Muscle of leg (tissue), 3 donors: ENCODE measurements at regions not wholly inside any gene's neighbourhood (a gene's known extent, or its start where the extent isn't known, plus 50 kb on each side); places are given as distances from the start of the nearest gene placed in this dataset.
"Not testable (repeated sequence)": the region's sequence is repeated elsewhere in the genome, so short reads cannot be mapped to it uniquely, and the experiment has no call there.

Source experiments
- DNase-seq: peaks from one replicate; pipeline ENCODE4 v3.0.0; 2013
- H3K27ac ChIP-seq: one replicate; pipeline ENCODE4 v1.5.1; 2013; ENCODE audit warnings: mild to moderate bottlenecking, low read length, control low read depth
- H3K27me3 ChIP-seq: one replicate; pipeline ENCODE4 v1.6.1; 2013; ENCODE audit warnings: low read length; ENCODE audit not compliant: control insufficient read depth, insufficient read depth
- H3K36me3 ChIP-seq: one replicate; pipeline ENCODE4 v1.6.1; 2013; ENCODE audit warnings: low read length; ENCODE audit not compliant: control insufficient read depth, insufficient read depth
- H3K4me1 ChIP-seq: one replicate; pipeline ENCODE4 v1.6.1; 2013; ENCODE audit warnings: low read length; ENCODE audit not compliant: control insufficient read depth, insufficient read depth
- H3K4me3 ChIP-seq: one replicate; pipeline ENCODE4 v1.5.1; 2013; ENCODE audit warnings: low read length, control low read depth
- H3K9me3 ChIP-seq: replicated peaks from 2 replicates; pipeline ENCODE4 v1.6.1; 2013; ENCODE audit warnings: low read depth, low read length; ENCODE audit not compliant: control insufficient read depth
- WGBS: methylation state at CpG from one replicate; pipeline ENCODE4 v1.1.5; 2013; ENCODE audit warnings: missing lambda C conversion rate; ENCODE audit not compliant: insufficient coverage; 5-methylcytosine and 5-hydroxymethylcytosine counted together

- Histone ChIP-seq H3K27ac (no peak overlapping the region), H3K4me1 (no peaks in the 10 kb centered on the region), H3K36me3 (no peaks in the 10 kb centered on the region), H3K9me3 (no peaks in the 10 kb centered on the region), H3K27me3 (no peaks in the 10 kb centered on the region), H3K4me3 (no peak overlapping the region)
- peak; percentile 5 for DNase-seq
- WGBS: 0% methylated on average over 1 of the region's 4 CpGs
These were observed 1823.6 kb upstream of the FLRT2 start for GRCh38 chr14:83706231-83706954.

DNA sequence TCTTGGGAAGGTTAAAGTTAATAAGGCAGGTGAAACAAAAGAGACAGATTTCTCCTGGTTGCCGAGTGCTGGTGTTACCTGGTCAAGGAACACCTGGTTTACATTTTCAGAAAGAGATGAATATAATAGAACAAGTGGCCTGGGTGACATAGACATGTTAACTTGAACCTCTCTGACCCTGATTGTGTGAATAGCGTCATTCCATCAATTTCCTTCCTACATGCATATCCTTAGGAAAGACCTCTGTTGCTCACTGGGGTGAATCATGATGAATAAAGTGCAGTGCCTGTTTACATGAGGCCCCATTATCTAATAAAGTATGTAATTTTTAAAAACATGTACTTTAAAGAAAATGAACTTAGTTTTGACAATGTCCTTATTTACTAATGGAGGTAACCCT is 1822.9 kb upstream of the FLRT2 start:
- no peak overlapping the region for H3K4me3 ChIP-seq

DNA sequence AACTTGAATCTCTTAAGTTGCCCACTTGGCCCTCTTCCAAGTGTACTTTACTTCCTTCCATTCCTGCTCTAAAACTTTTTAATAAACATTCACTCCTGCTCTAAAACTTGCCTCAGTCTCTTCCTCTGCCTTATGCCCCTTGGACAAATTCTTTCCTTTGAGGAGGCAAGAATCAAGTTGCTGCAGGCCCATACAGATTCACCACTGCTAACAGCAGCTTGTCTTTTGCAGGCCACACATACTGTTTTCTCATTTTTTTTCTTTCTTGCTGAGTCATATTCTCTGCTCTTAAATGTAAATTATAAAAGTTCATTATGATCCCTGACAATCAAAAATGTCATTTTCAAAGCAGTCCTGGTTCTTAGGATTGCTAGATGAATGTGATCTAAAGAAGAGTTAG is 1820.8 kb upstream of the FLRT2 start:
- H3K4me1 ChIP-seq: no peaks in the 10 kb centered on the region
- no peaks in the 10 kb centered on the region for H3K36me3 ChIP-seq
- no peak overlapping the region for H3K27ac ChIP-seq
- H3K9me3 ChIP-seq: no peaks in the 10 kb centered on the region
- no peaks in the 10 kb centered on the region for H3K27me3 ChIP-seq
- no peak overlapping the region for H3K4me3 ChIP-seq
- DNase-seq: no peak

More for the DNA sequence above, 1822.9 kb upstream of the FLRT2 start:
- Histone ChIP-seq H3K9me3 (no peaks in the 10 kb centered on the region), H3K27me3 (no peaks in the 10 kb centered on the region), H3K4me1 (no peaks in the 10 kb centered on the region), H3K36me3 (no peaks in the 10 kb centered on the region), H3K27ac (no peak overlapping the region)
- WGBS: 33% methylated on average over 1 of the region's 2 CpGs
- no peak for DNase-seq

DNA sequence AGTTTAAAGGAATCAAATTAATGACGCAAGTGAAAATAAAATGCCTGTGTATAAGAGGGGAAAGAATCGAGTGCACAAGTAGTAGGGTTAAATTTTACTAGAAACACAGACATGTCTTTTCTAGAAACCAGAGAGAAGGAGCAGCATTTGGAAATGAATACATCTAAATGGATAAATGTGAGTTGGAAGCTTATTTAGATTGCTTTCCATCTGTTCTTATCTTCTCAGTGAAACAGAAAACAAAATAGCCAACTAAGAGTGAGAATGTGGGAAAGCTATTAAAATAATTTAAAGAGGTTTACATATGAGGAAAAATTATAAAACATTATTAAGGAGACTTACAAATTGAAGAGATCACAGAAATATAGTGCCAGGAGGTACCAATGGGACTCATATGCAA is 1818.9 kb upstream of the FLRT2 start:
- H3K36me3 ChIP-seq: no peaks in the 10 kb centered on the region
- H3K4me3 ChIP-seq: no peak overlapping the region
- WGBS: no CpG with 5 or more reads among the region's 2 CpGs
- no peak overlapping the region for H3K27ac ChIP-seq
- no peaks in the 10 kb centered on the region for H3K9me3 ChIP-seq
- DNase-seq: no peak
- H3K4me1 ChIP-seq: no peaks in the 10 kb centered on the region
- H3K27me3 ChIP-seq: no peaks in the 10 kb centered on the region

DNA sequence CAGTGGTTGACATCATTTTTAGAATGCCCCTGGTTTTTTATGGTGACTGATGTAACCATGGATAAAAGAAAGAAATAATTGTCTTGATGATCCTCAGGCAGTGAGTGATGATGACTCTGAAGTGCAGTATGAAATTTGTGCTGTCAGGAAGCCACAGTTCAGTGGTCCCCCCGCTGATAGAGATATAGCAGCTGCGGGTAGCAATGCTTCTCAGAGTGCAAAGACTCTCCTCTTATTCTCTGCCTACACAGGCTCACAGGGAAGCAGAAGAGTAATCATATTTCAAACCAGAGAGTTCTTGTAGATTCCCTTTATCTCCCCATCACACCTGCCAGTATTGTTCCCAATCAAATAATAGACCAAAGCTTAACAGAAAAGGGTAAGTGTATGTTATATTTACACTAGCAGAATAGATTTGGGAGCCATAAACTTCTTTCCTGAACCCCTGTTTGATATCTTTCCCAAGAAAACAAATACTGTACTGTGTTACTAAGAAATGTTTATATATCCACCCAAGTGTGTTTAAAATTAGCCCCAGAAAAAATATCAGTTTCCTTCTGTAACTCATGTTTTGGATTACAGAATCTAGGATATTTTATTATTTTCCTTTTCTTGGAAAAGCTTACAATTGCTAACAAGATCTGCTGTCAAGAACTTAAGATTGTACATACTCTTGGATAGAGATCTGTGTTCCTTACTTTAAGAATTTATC is 1817.4 kb upstream of the FLRT2 start:
- no peaks in the 10 kb centered on the region for H3K4me1 ChIP-seq
- H3K4me3 ChIP-seq: no peak overlapping the region
- H3K36me3 ChIP-seq: no peaks in the 10 kb centered on the region
- WGBS: 100% methylated on average over 1 of the region's 2 CpGs
- no peaks in the 10 kb centered on the region for H3K27me3 ChIP-seq
- H3K27ac ChIP-seq: no peak overlapping the region
- DNase-seq: peak; percentile 32
- no peaks in the 10 kb centered on the region for H3K9me3 ChIP-seq

GRCh38 chr14:83713732-83714131 is 1816.2 kb upstream of the FLRT2 start:
- Histone ChIP-seq H3K27ac (no peak overlapping the region), H3K9me3 (no peaks in the 10 kb centered on the region), H3K4me3 (no peak overlapping the region), H3K36me3 (no peaks in the 10 kb centered on the region), H3K27me3 (no peaks in the 10 kb centered on the region), H3K4me1 (no peaks in the 10 kb centered on the region)
- no peak for DNase-seq
- no CpG with 5 or more reads among the region's 2 CpGs for WGBS

GRCh38 chr14:83714151-83714550 is 1815.8 kb upstream of the FLRT2 start:
- Histone ChIP-seq H3K4me3 (no peak overlapping the region), H3K27ac (no peak overlapping the region), H3K9me3 (no peaks in the 10 kb centered on the region), H3K36me3 (no peaks in the 10 kb centered on the region), H3K27me3 (no peaks in the 10 kb centered on the region), H3K4me1 (no peaks in the 10 kb centered on the region)
- no peak for DNase-seq

DNA sequence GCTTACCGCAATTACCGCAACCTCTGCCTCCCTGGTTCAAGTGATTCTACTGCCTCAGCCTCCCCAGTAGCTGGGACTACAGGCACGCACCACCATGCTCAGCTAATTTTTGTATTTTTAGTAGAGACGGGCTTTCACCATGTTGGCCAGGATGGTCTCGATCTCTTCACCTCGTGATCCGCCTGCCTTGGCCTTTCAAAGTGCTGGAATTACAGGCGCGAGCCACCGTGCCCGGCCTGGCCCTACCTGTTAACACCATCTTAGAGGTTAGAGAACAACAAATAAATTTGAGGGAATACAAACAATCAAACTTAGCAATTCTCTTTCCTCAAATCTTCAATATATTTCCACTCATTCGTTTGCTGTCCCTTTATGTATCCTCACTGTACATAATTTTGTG is 1810.5 kb upstream of the FLRT2 start:
- H3K4me1 ChIP-seq, H3K27me3 ChIP-seq, H3K4me3 ChIP-seq, H3K27ac ChIP-seq, DNase-seq, H3K36me3 ChIP-seq, H3K9me3 ChIP-seq: not testable (repeated sequence)
- 100% methylated on average over 2 of the region's 12 CpGs for WGBS

DNA sequence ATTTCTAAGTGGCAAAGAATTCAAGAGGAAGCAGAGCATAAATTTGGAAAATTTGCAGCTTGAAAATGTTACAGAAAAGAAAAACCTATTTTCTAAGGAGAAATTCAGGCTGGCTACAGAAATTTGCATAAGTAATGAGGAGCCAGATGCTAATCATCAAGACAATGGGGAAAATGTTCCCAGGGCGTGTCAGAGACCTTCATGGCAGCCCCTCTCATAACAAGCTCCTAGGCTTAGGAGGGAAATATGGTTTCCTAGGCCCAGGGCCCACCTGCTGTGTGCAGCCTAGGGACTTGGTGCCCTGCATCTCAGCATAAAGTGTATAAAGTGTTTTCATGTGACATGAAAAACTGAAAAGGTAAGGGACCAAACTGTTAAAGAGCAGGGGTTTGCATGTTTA is 1796.3 kb upstream of the FLRT2 start:
- H3K27ac ChIP-seq: no peak overlapping the region
- H3K9me3 ChIP-seq: peaks cover 2% of the 10 kb centered on the region
- no CpG with 5 or more reads among the region's 1 CpG for WGBS
- H3K36me3 ChIP-seq: no peaks in the 10 kb centered on the region
- no peaks in the 10 kb centered on the region for H3K27me3 ChIP-seq
- H3K4me3 ChIP-seq: no peak overlapping the region
- H3K4me1 ChIP-seq: no peaks in the 10 kb centered on the region
- DNase-seq: no peak

DNA sequence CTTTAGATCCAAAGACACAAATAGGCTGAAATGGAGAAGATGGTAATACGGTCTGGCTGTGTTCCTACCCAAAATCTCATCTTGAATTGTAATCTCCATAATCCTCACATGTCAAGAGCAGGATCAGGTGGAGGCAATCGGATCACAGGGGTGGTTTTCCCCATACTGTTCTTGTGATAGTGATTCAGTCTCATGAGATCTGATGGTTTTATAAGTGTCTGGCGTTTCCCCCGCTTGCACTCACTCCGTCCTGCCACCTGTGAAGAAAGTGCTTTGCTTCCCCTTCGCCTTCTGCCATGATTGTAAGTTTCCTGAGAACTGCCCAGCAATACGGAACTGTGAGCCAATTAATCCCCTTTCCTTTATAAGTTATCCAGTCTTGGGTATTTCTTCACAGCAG is 1795.5 kb upstream of the FLRT2 start:
- WGBS: 73% methylated on average over 2 of the region's 7 CpGs
- DNase-seq: no peak
- no peaks in the 10 kb centered on the region for H3K4me1 ChIP-seq
- H3K36me3 ChIP-seq: no peaks in the 10 kb centered on the region
- no peaks in the 10 kb centered on the region for H3K27me3 ChIP-seq
- no peak overlapping the region for H3K4me3 ChIP-seq
- H3K9me3 ChIP-seq: peaks cover under 1% of the 10 kb centered on the region
- no peak overlapping the region for H3K27ac ChIP-seq
